HK-2 (cell line): ENCODE measurements at regions not wholly inside any gene's neighbourhood (a gene's known extent, or its start where the extent isn't known, plus 50 kb on each side); places are given as distances from the start of the nearest gene placed in this dataset.
"Not testable (repeated sequence)": the region's sequence is repeated elsewhere in the genome, so short reads cannot be mapped to it uniquely, and the experiment has no call there.

Source experiments
- DNase-seq: peaks from one replicate; pipeline ENCODE4 v3.0.0-alpha.2; 2018; ENCODE audit not compliant: unreplicated experiment

DNA sequence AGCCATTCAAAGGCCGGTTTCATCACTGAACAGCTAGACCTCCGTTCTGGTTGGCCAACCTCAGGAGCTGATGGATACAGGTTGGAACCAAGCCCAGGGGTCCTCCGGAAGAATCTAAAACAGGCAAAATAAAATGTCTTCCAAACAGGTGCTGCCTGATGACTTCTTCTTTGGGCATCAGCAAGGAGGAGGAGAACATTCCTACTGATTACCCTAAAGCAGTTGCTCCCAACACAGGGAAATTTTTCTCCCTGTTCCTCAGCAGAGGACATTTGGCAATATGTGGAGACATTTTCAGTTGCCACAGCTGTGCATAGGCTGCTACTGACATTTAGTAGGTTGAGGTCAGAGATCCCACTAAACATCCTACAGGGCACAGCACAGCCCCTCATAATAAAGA, 319.3 kb upstream of the PPARGC1A start:
- DNase-seq: no peak

DNA sequence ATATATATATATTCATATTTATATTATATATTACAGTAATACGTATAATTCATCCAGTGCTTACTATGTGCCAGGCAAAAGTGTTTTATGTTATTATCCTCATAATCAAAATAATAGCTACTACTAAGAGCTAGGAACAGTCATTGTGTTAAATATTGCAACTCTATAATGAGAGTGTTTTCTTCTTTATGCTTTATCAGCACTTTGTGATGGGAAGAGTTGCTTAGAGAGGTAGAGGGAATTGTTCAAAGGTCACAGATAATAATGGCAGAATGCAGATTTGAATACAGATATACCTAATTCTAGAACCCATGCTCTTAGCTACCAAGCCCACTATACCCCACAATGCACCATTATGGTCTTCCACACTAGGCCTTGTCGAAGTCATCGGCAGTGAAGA, 318.8 kb upstream of the PPARGC1A start:
- DNase-seq: no peak

DNA sequence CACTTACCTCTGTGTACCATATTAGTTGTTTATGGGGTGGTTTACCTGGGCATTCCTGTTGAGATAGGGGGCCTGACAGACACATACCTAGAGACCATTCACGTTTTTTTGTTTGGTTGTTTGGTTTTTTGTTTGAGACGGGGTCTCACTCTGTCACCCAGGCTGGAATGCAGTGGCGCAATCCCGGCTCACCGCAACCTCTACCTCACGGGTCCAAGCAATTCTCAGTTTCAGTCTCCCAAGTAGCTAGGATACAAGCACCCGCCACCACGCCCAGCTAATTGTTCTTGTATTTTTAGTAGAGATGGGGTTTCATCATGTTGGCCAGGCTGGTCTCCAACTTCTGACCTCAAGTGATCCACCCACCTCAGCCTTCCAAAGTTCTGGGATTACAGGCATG, 314.9 kb upstream of the PPARGC1A start:
- DNase-seq: not testable (repeated sequence)

DNA sequence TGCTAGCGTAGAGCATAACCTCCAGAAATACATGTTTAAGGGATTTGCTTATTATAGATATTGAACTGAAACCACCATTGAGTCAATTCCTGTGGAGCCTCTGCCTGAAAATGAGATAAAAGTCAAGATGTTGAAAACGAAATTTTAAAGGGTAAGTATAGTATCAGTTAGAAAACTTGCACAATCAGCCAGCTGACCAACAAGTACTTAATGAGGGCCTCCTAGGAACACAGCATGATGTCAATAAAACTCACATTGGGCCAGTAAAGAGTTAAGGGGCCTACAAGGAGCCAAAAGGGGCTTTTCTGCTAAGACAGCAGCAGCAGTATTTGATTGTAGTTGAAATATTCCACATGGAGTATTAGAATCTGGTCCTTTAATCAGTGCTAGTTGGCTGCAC, 314.1 kb upstream of the PPARGC1A start:
- no peak for DNase-seq

DNA sequence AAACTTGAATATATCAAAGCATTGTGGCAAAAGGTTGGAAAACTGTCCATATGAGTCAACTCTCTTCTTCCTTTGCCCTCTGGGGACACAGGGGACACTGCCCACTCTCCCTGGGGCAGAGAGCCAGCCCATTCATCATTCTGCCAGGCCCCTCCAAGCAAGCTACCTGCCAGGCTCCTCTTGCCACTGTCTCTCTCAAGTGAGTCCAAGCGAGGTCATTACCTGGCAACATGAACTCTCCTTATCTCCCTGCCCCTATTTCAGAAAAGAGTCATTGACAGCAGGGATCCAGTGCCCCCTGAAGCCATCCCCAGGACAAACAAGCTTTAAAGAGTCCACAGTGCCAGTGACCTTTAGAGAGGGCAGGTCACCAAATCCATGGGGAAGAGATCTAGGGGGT, 312.7 kb upstream of the PPARGC1A start:
- no peak for DNase-seq

DNA sequence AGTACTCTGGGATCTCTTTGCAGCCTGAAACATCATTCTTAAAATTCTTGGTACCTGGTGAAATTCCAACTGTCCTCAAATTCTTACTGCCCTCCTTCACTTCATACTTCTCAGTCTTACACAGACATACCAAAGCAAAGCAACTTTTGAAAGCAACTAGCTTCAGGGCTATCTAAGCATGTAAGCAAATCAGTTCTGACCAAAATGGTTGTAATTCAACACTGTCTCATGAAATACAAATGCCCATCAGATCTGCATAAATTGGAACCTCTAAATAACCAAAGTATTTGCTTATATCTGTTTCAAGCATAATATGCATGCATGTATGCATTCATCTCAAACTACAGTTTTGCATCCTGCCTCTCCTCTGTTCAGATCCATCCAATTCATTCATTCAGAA, 308.1 kb upstream of the PPARGC1A start:
- DNase-seq: no peak

DNA sequence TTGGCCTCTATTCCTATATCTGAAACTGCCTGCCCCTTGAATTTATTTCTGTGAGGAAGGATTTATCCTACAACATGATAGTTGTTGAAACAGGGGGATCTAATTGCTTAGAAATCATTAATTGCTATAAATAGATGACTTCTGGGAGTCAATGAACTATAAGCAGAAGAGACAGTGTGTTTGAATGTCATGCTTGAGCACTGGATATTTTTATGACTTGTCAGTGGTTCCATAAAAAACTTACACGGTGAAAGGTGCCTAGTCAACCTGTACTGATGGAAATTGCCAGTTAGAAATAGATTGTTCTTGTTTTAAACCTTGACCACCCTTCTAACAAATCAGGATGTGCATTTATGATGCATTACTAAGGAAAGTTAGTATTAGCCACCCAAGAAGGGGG, 306.9 kb upstream of the PPARGC1A start:
- no peak for DNase-seq

DNA sequence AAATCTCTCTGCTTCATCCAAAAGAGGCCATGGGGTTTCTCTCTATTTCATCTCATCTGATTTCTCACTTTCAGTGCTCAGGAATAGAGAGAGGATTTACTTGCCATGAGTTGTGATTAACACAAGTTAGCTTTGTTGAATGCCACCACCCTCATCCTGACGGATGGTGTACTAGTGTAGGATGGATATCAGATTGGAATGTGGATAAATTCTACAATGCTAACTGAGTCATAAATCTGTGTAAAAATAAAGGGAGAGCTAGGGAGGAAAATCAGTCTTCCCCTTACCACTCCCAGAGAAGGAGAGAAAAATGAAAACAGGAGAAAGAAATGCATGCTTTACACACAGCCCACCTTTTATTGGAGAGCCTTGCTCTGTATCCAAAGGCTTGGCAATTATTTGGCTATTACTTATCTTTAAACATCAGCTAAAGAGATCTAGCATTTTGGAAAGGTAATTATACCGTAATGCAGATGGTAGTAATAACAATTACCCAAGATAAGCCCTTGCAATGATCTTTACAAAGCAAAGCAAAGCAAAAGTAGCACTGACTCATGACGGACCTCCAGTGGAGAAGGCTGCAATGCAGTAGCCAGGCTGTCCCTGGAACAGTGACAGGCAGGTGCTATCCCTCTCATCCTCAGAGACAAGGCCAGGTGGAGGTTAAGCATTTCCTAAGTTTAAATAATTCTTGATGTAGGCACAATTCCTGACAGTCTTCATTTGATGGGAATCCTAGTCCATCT, 306.3 kb upstream of the PPARGC1A start:
- DNase-seq: no peak

DNA sequence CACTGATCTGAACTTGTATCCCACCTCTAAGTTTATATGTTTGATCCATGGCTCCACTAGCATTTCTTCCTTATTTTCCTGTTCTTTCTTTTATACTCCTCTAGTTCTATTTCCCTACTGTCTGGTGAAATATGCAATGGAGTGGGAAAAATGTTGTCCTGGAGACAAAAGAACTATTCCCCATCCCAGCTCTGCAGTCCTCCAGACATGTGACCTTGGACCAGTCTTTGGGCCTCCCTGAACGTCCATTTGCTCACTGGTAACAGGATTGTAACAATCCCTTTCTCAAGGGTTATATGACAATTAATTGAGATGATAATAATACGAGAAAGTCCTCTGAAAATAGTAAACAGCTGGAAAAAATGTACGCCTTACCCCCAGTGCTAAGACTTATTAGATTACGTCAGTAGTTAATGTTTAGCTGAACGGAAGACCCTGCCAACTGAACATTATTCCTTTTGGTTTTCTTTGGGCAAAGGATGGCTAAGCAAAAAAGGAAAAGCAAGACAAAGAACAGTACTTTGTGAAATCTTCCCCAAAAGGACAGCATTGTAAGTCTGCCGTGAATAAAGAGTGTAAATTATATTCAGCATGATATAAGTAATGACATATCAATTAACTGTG, 302.3 kb upstream of the PPARGC1A start:
- DNase-seq: no peak

DNA sequence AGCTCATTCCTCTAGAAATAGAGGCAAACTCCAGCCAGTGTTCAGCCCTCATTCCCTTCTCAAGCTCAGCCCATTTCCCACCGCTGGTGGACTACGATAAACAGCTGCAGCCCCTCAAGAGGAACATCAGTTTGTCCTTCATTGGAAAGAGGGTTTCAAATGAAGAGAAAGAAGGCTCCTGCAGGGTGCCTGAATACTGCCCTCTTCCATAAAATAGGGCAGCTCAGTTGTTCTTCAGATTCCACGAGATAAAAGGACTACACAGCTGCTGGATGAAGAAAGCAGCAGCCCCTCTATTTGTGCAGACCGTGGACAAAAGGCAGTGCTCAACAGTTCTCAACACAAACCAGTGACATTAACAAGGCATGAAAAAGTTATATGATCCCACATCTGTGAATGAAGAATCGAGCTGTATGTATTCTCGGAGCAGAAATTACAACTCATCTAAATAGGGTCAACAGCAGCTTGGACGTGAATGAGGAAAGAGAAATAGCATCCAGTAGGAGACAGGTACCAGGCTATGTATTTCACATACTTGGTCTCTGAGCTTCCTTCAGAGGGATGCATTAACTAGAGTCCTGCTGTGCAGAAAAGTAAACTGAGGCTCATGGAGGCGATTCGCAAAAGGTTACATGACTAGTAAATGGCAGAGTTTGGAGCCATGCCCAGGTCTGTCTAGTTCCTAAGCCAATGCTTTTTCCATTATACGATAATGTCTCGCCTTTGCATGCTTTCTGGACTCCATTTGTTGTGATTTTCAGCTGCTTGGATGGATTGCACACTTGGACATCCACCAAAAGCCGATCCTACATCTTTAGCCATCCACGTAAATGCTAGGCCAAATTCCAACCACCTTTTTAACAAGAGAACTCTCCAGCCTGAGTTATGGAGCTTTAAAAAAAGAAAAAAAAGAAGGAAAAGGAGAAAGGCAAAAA, 301.2 kb upstream of the PPARGC1A start:
- no peak for DNase-seq

DNA sequence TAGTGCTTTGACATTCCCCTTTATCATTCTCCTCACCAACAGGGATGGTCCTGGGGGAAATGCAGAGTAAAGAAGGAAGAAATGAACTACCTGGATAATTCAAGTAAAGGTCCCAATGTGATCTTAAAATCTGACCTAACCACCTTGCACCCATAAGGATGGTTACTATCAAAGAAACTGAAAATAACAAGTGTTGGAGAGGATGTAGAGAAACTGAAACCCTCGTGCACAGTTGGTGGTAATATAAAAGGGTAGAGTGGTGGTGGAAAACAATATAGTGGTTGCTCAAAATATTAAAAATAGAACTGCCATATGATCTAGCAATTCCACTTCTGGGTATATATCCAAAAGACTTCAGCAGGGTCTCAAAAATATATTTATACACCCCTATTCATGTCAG, 298.6 kb upstream of the PPARGC1A start:
- DNase-seq: no peak

DNA sequence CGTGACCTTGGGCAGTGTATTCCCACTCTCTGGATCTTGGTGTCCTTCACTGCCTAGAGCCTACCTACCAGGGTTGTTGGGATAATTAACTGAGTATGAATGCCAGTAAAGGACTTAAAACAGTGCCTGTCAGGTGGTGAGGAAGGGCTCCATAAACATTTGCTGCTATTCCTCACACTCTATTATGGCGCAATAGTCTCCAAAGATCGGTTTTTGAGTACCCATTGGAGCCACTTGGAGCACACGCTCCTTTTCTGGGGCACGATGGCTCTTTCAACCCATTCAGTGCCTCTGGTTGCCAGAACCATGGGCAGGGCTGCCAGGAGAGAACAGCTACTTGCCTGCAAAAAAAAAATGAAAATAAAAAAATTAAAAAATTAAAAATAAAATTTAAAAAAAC, 296.6 kb upstream of the PPARGC1A start:
- no peak for DNase-seq

DNA sequence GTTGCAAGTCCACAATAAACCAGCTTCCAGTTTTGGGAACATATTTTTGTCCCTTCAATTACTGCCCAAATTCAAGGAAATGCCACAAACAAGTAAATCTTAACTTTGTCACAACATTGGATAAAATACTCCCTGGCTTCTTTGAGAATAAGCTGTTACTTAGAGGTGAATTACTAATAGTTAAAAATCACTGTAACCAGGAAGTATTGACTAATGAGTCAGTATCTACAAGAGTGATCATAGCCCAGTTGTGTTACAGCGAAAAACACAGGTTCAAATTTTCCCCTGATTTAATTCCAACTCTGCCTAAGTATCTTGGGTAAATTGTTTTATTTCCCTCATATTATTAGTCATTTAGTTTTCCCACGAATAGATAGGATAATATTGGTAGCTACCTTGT, 291.2 kb upstream of the PPARGC1A start:
- DNase-seq: no peak

DNA sequence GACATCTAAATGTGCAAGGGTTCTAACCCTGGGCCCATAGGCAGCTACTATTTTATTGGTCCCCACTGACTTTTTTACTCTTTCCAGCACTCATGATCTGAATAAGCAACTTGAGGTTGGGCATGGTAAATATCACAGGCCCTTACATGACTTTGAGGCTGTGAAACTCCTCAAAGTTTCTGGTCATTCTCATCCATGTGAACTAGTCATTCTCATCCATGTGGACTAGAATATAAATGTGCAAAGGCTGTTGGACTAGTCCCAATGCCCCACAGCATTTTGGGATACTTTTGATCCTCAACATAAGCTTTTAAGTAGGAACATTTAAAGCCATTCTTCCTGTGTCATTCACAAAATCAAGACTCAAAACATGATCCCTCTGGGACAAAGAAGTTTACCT, 290.7 kb upstream of the PPARGC1A start:
- no peak for DNase-seq

DNA sequence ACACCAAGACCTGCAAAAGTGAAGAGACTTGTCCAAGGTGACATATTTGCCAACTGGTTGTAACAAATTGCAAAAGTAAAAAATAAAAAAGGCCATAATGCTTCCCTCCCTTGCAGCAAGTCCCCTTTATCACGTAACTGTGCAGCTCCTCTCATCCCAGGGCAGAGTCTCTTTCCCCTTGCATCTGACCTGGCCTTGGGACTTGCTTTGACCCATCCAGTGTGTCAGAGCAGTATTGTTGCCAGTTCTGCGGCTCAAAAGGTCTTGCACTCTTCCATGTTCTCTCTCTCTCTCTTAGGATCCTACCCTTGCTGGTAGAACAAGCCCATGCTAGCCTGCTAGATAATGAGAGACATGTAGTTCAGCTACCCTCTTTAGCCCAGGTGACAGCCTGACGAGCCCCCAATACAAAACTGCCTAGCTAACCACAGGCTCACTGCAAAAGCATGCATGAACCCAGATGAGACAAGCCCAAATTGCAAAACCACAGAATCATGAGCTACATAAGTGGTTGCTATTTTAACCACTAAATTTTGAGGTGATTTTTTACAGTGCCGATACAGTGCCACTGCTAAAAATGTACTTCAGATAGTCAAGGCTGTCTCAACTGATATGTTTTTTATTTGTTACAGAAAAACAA, 289.5 kb upstream of the PPARGC1A start:
- no peak for DNase-seq

DNA sequence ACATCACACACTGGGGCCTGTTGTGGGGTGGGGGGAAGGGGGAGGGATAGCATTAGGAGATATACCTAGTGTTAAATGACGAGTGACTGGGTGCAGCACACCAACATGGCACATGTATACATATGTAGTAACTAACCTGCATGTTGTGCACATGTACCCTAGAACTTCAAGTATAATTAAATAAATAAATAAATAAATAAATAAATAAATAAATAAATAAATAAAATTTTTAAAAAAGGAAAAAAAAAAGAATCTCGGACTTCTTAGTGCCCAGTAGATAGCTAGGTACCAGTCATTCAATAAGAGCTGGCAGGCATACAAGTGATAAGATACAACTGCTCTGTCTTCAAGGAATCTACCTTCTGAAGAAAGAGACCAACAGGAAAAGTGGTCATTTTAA, 287.6 kb upstream of the PPARGC1A start:
- not testable (repeated sequence) for DNase-seq

DNA sequence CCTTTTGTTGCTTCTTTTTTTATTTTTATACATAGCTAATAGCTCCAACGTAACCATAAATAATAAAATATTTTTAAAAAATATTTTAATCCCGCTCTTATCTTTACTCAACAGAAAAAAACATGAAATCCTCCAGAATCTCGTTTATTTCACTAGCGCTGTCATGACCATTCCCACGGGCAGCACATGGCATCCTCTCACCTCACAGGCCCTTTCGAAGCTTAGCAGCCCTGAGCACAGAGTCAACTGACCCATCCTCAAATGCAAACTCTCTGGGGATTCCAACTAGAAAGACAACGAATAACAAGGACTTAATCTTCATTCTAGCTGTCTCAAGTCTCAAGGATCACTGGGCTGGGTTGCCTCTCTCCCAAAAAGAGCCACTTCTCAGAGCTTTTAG, 285.9 kb upstream of the PPARGC1A start:
- no peak for DNase-seq

DNA sequence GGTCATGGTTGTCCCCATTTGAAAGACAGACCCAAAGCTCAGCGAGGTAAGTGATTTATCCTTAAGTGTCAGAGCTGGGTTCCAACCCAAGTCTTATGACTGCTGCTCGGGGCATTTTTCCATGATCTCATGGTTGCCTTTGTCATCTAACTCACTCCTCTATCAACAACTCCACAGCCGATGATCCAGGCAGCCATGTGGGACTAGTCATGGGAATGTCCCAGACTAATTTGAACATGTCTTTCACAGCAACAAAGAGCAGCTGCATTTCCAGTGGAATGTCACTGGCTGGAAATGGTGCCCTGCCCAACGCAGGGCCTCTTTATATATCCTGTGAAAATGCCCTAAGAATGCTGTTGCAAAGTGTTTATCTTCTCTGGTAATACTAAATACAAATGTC, 284.8 kb upstream of the PPARGC1A start:
- DNase-seq: peak; percentile 7

DNA sequence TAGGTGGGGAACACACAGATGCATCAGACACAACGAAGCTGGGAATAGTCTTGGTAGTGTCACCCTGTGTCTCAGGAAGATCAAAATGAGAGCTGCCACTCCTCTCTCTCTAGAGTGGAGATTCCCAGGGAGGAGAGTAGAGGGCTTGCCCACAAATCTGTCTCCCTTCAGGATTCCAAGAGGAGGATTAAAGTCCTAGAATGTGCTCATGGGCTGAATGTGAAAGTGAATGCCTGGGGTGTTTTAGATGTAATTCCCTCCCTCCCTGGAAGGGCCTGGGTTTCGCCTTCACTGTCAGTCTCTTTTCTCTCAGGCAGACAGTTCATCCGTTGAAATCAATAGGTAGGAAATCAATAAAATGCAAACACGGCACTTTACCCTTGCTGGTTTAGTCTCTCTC, 282.6 kb upstream of the PPARGC1A start:
- DNase-seq: no peak

DNA sequence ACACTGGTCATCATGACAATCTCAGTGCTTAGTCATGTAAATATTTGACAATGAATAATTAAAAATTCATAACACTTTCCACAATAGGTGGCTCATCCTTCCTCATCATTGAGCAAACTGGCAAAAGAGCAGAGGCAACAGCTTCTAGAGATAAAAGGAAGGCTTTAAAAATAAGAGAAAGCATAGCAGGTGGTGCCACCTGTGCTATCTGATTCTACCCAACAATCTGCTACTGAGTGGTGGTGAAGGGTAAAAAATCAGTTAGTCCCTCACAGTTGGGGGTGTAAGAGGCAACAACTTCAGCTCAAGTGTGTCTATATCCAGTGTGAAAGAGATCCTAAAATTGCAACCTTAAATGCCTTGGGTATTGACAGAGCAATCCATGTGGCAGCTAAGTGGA, 280.1 kb upstream of the PPARGC1A start:
- no peak for DNase-seq

DNA sequence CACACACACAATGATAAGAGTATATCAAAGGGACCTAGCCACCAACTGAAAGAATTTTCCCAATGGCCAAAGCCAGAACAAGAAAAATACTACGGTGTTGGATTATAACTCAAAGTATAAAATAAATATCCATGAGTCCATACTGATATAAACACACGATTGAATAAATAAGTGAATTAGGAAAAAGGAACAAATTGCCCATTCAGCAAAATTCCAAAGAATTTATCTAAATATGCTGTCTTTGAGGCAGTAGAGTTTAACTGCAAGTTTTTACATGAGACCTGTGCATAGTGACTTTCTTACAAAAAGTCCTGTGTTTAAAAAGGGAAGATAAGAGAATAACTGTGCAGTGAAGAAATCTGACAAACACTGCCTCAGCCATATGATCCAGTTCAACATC, 278.8 kb upstream of the PPARGC1A start:
- no peak for DNase-seq

DNA sequence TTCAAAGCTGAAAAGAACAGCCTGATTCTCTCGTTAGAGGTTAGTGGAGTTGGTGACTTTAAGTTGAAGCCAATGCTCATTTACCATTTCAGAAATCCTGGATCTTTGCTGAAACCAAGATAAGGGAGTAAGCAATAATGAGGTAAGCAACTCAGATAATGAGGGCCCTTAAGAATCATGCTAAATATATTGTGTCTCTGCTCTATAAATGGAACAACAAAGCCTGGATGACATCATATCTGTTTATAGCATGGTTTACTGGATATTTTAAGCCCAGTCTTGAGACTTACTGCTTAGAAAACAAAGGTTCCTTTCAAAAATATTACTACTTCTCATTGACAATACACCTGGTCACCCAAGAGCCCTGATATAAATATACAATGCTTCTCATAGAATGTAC, 276.7 kb upstream of the PPARGC1A start:
- no peak for DNase-seq
